ENCODE measurements at regions not wholly inside any gene's neighbourhood (a gene's known extent, or its start where the extent isn't known, plus 50 kb on each side); places are given as distances from the start of the nearest gene placed in this dataset.

DNA sequence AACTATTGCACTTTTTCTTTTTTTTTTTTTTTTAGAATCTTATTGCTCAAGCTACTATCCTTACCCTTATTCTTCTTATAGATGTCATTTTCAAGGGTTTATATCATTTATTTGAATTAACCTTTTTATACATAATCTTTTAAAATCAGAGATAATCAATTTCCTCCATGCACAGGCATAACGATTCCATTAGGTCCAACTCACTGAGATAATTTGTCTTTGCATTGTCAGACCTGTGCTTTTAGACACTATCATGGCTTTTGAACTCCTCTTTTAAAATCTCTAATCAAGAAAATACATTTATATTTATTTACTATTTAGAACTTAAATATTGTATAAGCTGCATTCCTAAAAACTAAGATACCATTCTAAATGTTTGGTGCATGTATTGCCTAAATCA is 1454.9 kb downstream of the ZPLD1 start:
- DNase-seq = no peak
- Mint-ChIP-seq H3K4me3 (ENCODE audit: unreplicated experiment) (no peak overlapping the region), H3K36me3 (ENCODE audit: unreplicated experiment) (no peaks in the 10 kb centered on the region), H3K27ac (ENCODE audit: unreplicated experiment) (no peak overlapping the region), H3K27me3 (ENCODE audit: unreplicated experiment) (no peaks in the 10 kb centered on the region), H3K9me3 (ENCODE audit: unreplicated experiment) (no peaks in the 10 kb centered on the region), H3K4me1 (ENCODE audit: low read depth, unreplicated experiment) (peaks cover 2% of the 10 kb centered on the region)
- TF ChIP-seq, protein P1, sequence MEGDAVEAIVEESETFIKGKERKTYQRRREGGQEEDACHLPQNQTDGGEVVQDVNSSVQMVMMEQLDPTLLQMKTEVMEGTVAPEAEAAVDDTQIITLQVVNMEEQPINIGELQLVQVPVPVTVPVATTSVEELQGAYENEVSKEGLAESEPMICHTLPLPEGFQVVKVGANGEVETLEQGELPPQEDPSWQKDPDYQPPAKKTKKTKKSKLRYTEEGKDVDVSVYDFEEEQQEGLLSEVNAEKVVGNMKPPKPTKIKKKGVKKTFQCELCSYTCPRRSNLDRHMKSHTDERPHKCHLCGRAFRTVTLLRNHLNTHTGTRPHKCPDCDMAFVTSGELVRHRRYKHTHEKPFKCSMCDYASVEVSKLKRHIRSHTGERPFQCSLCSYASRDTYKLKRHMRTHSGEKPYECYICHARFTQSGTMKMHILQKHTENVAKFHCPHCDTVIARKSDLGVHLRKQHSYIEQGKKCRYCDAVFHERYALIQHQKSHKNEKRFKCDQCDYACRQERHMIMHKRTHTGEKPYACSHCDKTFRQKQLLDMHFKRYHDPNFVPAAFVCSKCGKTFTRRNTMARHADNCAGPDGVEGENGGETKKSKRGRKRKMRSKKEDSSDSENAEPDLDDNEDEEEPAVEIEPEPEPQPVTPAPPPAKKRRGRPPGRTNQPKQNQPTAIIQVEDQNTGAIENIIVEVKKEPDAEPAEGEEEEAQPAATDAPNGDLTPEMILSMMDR (IDR thresholded peaks at IDR 0.05; ENCODE audit: partially characterized antibody, unreplicated experiment) = no peak

DNA sequence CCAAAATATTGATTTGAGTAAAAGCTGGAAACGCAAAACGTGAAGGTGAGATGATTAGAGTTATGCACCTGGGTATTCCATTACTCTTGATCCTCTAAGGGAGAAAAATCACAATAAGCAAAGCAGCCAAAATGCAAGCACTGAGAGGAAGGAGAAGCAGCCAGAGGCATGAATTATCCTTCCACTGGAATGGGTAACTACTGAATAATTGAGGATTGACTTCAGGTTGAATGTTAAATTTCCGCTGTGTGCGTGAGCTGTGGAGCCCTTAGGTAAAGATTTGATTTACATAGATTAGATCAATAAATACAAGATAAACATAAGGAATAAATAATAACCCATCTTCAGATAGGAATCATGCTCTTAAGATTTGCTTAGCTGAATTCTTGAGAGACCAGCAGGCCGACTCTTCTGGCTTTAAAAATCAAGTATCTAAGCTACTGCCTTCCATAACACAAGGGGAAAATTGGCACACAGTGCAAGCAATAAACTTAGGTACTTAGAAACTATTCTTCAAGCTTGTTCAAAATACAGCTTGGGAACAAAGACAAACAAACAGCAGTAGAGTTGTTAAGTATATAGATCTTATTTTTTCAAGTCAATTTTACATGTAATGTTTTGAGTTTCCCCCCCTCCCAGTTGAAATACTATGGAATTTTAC is 1459.5 kb downstream of the ZPLD1 start:
- no peaks in the 10 kb centered on the region for H3K36me3 Mint-ChIP-seq (ENCODE audit: unreplicated experiment)

DNA sequence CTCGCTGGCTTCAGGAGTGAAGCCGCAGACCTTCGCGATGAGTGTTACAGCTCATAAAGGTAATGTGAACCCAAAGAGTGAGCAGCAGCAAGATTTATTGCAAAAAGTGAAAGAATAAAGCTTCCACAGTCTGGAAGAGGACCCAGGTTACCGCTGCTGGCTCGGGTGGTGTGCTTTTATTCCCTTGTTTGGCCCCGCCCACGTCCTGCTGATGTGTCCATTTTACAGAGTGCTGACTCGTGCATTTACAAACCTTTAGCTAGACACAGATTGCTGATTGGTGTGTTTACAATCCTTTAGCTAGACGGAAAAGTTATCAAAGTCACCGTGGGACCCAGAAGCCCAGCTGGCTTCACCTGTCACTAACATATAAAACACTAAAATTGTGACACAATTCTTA is 1464.5 kb downstream of the ZPLD1 start:
- H3K27me3 Mint-ChIP-seq (ENCODE audit: unreplicated experiment) = peaks cover 2% of the 10 kb centered on the region

More for the DNA sequence above, 1459.5 kb downstream of the ZPLD1 start:
- Mint-ChIP-seq H3K27me3 (ENCODE audit: unreplicated experiment) (peaks cover 2% of the 10 kb centered on the region), H3K4me3 (ENCODE audit: unreplicated experiment) (no peak overlapping the region), H3K9me3 (ENCODE audit: unreplicated experiment) (no peaks in the 10 kb centered on the region), H3K27ac (ENCODE audit: unreplicated experiment) (no peak overlapping the region), H3K4me1 (ENCODE audit: low read depth, unreplicated experiment) (peaks cover 2% of the 10 kb centered on the region)
- DNase-seq = no peak
- TF ChIP-seq, protein P1 (IDR thresholded peaks at IDR 0.05; ENCODE audit: partially characterized antibody, unreplicated experiment) = no peak

DNA sequence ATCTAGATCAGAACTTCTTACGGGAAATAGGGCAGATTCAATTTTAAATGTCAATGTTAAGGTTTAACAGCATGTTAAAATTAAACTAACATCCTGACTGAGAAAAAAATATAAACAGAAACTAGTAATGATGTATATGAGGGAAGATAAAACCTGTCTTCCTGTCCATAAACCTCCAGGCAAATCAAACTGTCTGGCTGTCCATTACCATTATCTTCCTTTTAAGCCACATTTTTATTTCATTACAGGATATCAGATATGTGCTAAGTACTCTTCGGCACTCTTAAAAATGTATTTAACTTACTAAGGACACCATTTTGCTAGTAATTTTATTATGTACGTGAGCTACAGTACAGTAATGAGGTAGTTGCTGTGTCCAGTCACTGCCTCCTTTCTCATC is 1461.7 kb upstream of the ALCAM start:
- peaks cover 2% of the 10 kb centered on the region for H3K27me3 Mint-ChIP-seq (ENCODE audit: unreplicated experiment)
- DNase-seq = no peak

More for the DNA sequence above, 1464.5 kb downstream of the ZPLD1 start:
- Mint-ChIP-seq H3K4me1 (ENCODE audit: low read depth, unreplicated experiment) (no peaks in the 10 kb centered on the region), H3K4me3 (ENCODE audit: unreplicated experiment) (no peak overlapping the region), H3K27ac (ENCODE audit: unreplicated experiment) (no peak overlapping the region), H3K9me3 (ENCODE audit: unreplicated experiment) (no peaks in the 10 kb centered on the region), H3K36me3 (ENCODE audit: unreplicated experiment) (no peaks in the 10 kb centered on the region)
- DNase-seq = no peak
- TF ChIP-seq, protein P1 (IDR thresholded peaks at IDR 0.05; ENCODE audit: partially characterized antibody, unreplicated experiment) = no peak

DNA sequence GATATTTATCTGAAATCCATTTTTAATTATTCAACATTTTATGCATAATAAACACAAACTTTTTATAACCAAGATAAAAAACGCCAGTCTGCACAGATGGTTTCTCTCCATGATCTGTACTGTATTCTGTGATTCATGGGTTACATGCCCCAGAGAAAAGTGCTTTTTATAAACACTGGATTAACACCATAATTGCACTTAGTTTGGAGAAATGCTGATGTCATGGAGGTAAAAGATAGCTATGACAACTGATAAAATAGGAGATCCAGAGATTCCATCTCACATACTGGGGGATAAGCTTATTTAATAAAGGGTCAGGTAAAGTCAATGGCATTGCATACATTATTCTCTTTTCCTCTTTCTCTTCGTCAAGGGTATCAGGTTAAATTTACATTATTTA is 1460.4 kb upstream of the ALCAM start:
- no peak for DNase-seq
- H3K9me3 Mint-ChIP-seq (ENCODE audit: unreplicated experiment) = no peaks in the 10 kb centered on the region
- TF ChIP-seq, protein P1 (IDR thresholded peaks at IDR 0.05; ENCODE audit: partially characterized antibody, unreplicated experiment) = no peak
- peaks cover 19% of the 10 kb centered on the region for H3K4me1 Mint-ChIP-seq (ENCODE audit: low read depth, unreplicated experiment)
- peaks cover 2% of the 10 kb centered on the region for H3K27me3 Mint-ChIP-seq (ENCODE audit: unreplicated experiment)
- H3K4me3 Mint-ChIP-seq (ENCODE audit: unreplicated experiment) = no peak overlapping the region
- H3K27ac Mint-ChIP-seq (ENCODE audit: unreplicated experiment) = no peak overlapping the region
- H3K36me3 Mint-ChIP-seq (ENCODE audit: unreplicated experiment) = no peaks in the 10 kb centered on the region

More for the DNA sequence above, 1461.7 kb upstream of the ALCAM start:
- H3K9me3 Mint-ChIP-seq (ENCODE audit: unreplicated experiment) = no peaks in the 10 kb centered on the region
- H3K4me3 Mint-ChIP-seq (ENCODE audit: unreplicated experiment) = no peak overlapping the region
- TF ChIP-seq, protein P1 (IDR thresholded peaks at IDR 0.05; ENCODE audit: partially characterized antibody, unreplicated experiment) = no peak
- H3K4me1 Mint-ChIP-seq (ENCODE audit: low read depth, unreplicated experiment) = peaks cover 17% of the 10 kb centered on the region
- H3K36me3 Mint-ChIP-seq (ENCODE audit: unreplicated experiment) = no peaks in the 10 kb centered on the region
- no peak overlapping the region for H3K27ac Mint-ChIP-seq (ENCODE audit: unreplicated experiment)
